GM12878 (cell line): ENCODE measurements at regions not wholly inside any gene's neighbourhood (a gene's known extent, or its start where the extent isn't known, plus 50 kb on each side); places are given as distances from the start of the nearest gene placed in this dataset.

ENCODE experiments used
- BHLHE40 ChIP-seq, 2 experiments: fragments of 450-650 bp in 1 of 2; IDR thresholded peaks; 2 replicates each; pipeline ENCODE4 v1.6.1; 2011 to 2017; ENCODE audit warnings: low read depth in 2 of 2, borderline replicate concordance in 1 of 2, improper control_type of control experiment in 1 of 2, low read length in 1 of 2, mild to moderate bottlenecking in 1 of 2
- NR2C2 ChIP-seq: IDR thresholded peaks from 2 replicates; pipeline ENCODE4 v1.6.1; 2011; ENCODE audit warnings: borderline replicate concordance, low read depth; ENCODE audit not compliant: control insufficient read depth, insufficient read length
- POLR2AphosphoS5 ChIP-seq: IDR thresholded peaks from 2 replicates; pipeline ENCODE4 v1.6.1; 2011; ENCODE audit warnings: mild to moderate bottlenecking, low read length, inconsistent platforms
- ZNF274 ChIP-seq: IDR thresholded peaks from one replicate; pipeline ENCODE4 v1.8.0; 2011; ENCODE audit not compliant: insufficient read length, insufficient read depth
- TF ChIP-seq, protein P1 (sequence below), 3 experiments: IDR thresholded peaks in 2 of 3; conservative IDR thresholded peaks in 1 of 3; 2 replicates each; pipeline ENCODE4 v1.5.1; 2011; ENCODE audit warnings: low read depth in 3 of 3, low read length in 3 of 3, mild to moderate bottlenecking in 3 of 3, control low read depth in 2 of 3, moderate library complexity in 2 of 3, inconsistent platforms in 1 of 3, mixed read lengths in 1 of 3; ENCODE audit not compliant: control insufficient read depth in 2 of 3, insufficient read depth in 1 of 3; ENCODE audit errors: extremely low read depth in 1 of 3
- TF ChIP-seq, protein P2 (sequence below): fragments of 450-650 bp; IDR thresholded peaks from 2 replicates; pipeline ENCODE4 v1.6.1; 2016; ENCODE audit warnings: mild to moderate bottlenecking, moderate library complexity, borderline replicate concordance

DNA sequence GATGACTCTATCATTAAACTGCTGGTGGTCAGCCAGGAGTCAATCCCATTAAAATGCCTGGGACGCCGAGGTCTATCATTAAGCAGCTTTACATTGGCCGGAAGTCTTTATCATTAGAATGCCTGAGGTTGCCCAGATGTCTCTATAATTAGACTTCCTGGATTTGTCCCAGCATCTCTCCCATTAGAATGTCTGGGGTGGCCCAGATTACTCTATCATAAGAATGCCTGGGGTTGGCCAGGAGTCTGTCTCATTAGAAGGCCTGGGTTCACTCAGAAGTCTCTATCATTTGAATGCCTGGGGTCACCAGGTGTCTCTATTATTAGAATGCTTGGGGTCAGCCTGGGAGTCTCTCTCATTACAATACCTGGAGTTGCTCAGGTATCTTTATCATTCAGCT lies 2227.2 kb downstream of the TP53TG3F start:
- TF ChIP-seq NR2C2 (no peak), BHLHE40 (IDR thresholded peaks at IDR 0.05; ENCODE audit: borderline replicate concordance in 1 of 2, low read depth in 2 of 2, low read length in 1 of 2) (no peak), POLR2AphosphoS5 (no peak), ZNF274 (no peak)
- TF ChIP-seq, protein P1, sequence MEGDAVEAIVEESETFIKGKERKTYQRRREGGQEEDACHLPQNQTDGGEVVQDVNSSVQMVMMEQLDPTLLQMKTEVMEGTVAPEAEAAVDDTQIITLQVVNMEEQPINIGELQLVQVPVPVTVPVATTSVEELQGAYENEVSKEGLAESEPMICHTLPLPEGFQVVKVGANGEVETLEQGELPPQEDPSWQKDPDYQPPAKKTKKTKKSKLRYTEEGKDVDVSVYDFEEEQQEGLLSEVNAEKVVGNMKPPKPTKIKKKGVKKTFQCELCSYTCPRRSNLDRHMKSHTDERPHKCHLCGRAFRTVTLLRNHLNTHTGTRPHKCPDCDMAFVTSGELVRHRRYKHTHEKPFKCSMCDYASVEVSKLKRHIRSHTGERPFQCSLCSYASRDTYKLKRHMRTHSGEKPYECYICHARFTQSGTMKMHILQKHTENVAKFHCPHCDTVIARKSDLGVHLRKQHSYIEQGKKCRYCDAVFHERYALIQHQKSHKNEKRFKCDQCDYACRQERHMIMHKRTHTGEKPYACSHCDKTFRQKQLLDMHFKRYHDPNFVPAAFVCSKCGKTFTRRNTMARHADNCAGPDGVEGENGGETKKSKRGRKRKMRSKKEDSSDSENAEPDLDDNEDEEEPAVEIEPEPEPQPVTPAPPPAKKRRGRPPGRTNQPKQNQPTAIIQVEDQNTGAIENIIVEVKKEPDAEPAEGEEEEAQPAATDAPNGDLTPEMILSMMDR (IDR thresholded peaks at IDR 0.05 in 2 of 3, conservative IDR thresholded peaks at IDR 0.05 in 1 of 3; ENCODE audit: control insufficient read depth in 2 of 3, extremely low read depth in 1 of 3, insufficient read depth in 1 of 3, low read depth in 3 of 3, low read length in 3 of 3), result no peak
- TF ChIP-seq, protein P2, sequence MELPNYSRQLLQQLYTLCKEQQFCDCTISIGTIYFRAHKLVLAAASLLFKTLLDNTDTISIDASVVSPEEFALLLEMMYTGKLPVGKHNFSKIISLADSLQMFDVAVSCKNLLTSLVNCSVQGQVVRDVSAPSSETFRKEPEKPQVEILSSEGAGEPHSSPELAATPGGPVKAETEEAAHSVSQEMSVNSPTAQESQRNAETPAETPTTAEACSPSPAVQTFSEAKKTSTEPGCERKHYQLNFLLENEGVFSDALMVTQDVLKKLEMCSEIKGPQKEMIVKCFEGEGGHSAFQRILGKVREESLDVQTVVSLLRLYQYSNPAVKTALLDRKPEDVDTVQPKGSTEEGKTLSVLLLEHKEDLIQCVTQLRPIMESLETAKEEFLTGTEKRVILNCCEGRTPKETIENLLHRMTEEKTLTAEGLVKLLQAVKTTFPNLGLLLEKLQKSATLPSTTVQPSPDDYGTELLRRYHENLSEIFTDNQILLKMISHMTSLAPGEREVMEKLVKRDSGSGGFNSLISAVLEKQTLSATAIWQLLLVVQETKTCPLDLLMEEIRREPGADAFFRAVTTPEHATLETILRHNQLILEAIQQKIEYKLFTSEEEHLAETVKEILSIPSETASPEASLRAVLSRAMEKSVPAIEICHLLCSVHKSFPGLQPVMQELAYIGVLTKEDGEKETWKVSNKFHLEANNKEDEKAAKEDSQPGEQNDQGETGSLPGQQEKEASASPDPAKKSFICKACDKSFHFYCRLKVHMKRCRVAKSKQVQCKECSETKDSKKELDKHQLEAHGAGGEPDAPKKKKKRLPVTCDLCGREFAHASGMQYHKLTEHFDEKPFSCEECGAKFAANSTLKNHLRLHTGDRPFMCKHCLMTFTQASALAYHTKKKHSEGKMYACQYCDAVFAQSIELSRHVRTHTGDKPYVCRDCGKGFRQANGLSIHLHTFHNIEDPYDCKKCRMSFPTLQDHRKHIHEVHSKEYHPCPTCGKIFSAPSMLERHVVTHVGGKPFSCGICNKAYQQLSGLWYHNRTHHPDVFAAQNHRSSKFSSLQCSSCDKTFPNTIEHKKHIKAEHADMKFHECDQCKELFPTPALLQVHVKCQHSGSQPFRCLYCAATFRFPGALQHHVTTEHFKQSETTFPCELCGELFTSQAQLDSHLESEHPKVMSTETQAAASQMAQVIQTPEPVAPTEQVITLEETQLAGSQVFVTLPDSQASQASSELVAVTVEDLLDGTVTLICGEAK, result no peak
